ENCODE measurements at regions not wholly inside any gene's neighbourhood (a gene's known extent, or its start where the extent isn't known, plus 50 kb on each side); places are given as distances from the start of the nearest gene placed in this dataset.

- no peak for TF ChIP-seq CBX3 (IDR thresholded peaks at IDR 0.05; ENCODE audit: low read depth)
- TF ChIP-seq, protein P1, sequence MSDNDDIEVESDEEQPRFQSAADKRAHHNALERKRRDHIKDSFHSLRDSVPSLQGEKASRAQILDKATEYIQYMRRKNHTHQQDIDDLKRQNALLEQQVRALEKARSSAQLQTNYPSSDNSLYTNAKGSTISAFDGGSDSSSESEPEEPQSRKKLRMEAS (IDR thresholded peaks at IDR 0.05): peak; percentile 14; the same call in 1 of the 2 replicates
- peak; percentile 16; the same call in 1 of the 2 replicates for TF ChIP-seq CEBPB (IDR thresholded peaks at IDR 0.05; ENCODE audit: low read depth)
- TF ChIP-seq, protein P2, sequence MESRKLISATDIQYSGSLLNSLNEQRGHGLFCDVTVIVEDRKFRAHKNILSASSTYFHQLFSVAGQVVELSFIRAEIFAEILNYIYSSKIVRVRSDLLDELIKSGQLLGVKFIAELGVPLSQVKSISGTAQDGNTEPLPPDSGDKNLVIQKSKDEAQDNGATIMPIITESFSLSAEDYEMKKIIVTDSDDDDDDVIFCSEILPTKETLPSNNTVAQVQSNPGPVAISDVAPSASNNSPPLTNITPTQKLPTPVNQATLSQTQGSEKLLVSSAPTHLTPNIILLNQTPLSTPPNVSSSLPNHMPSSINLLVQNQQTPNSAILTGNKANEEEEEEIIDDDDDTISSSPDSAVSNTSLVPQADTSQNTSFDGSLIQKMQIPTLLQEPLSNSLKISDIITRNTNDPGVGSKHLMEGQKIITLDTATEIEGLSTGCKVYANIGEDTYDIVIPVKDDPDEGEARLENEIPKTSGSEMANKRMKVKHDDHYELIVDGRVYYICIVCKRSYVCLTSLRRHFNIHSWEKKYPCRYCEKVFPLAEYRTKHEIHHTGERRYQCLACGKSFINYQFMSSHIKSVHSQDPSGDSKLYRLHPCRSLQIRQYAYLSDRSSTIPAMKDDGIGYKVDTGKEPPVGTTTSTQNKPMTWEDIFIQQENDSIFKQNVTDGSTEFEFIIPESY (IDR thresholded peaks at IDR 0.05; ENCODE audit: extremely low read depth, insufficient replicate concordance, low read length): no peak
- TF ChIP-seq FOSL1 (IDR thresholded peaks at IDR 0.05; ENCODE audit: low read depth): peak; percentile 63
- TF ChIP-seq RAD21 (IDR thresholded peaks at IDR 0.05; ENCODE audit: low read depth): no peak; the same call in none of the 2 replicates
- no peak for TF ChIP-seq EZH2 (IDR thresholded peaks at IDR 0.05)
- no peak for TF ChIP-seq EZH2phosphoT487 (IDR thresholded peaks at IDR 0.05; ENCODE audit: borderline replicate concordance)
- peak; percentile 58 for TF ChIP-seq SP1 (IDR thresholded peaks at IDR 0.05; ENCODE audit: low read depth)
- no peak for TF ChIP-seq TCF7L2 (IDR thresholded peaks at IDR 0.05; ENCODE audit: borderline replicate concordance, extremely low read depth, insufficient read depth, insufficient read length)
- TF ChIP-seq, protein P3, sequence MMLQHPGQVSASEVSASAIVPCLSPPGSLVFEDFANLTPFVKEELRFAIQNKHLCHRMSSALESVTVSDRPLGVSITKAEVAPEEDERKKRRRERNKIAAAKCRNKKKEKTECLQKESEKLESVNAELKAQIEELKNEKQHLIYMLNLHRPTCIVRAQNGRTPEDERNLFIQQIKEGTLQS (IDR thresholded peaks at IDR 0.05): no peak
- 0 out of 2 replicates have a peak, but pooled peaks have one; percentile 23 for TF ChIP-seq SRF (IDR thresholded peaks at IDR 0.05; ENCODE audit: low read depth)
- no peak for TF ChIP-seq ZFX (IDR thresholded peaks at IDR 0.05)
- no peak for TF ChIP-seq POLR2A (IDR thresholded peaks at IDR 0.05; ENCODE audit: borderline replicate concordance, extremely low read depth, insufficient read depth, insufficient read length)
- TF ChIP-seq POLR2AphosphoS5 (IDR thresholded peaks at IDR 0.05; ENCODE audit: low read depth, low read length): no peak
Observed at GRCh38 chr4:156476359-156476758, 495.2 kb downstream of the PDGFC start (continued).

Measured in HCT116 (cell line).